Fibroblast of mammary gland (primary cell): ENCODE measurements at regions not wholly inside any gene's neighbourhood (a gene's known extent, or its start where the extent isn't known, plus 50 kb on each side); places are given as distances from the start of the nearest gene placed in this dataset.

Source experiments
- DNase-seq: peaks from one replicate; pipeline ENCODE4 v3.0.0-alpha.2; 2010; ENCODE audit warnings: low read depth
- H3K4me3 ChIP-seq: 2 replicates; pipeline ENCODE4 v1.5.1; 2011; ENCODE audit warnings: low read depth, mild to moderate bottlenecking, low read length, moderate library complexity; ENCODE audit not compliant: control insufficient read depth
- TF ChIP-seq, protein P1 (sequence below): conservative IDR thresholded peaks from 2 replicates; pipeline ENCODE4 v1.5.1; 2011; ENCODE audit warnings: low read depth, low read length, inconsistent platforms; ENCODE audit not compliant: control insufficient read depth, insufficient read depth

GRCh38 chr3:72427624-72428023 lies 420.6 kb downstream of the SHQ1 start:
- DNase-seq: no peak
- TF ChIP-seq, protein P1, sequence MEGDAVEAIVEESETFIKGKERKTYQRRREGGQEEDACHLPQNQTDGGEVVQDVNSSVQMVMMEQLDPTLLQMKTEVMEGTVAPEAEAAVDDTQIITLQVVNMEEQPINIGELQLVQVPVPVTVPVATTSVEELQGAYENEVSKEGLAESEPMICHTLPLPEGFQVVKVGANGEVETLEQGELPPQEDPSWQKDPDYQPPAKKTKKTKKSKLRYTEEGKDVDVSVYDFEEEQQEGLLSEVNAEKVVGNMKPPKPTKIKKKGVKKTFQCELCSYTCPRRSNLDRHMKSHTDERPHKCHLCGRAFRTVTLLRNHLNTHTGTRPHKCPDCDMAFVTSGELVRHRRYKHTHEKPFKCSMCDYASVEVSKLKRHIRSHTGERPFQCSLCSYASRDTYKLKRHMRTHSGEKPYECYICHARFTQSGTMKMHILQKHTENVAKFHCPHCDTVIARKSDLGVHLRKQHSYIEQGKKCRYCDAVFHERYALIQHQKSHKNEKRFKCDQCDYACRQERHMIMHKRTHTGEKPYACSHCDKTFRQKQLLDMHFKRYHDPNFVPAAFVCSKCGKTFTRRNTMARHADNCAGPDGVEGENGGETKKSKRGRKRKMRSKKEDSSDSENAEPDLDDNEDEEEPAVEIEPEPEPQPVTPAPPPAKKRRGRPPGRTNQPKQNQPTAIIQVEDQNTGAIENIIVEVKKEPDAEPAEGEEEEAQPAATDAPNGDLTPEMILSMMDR: no peak
- no peak overlapping the region for H3K4me3 ChIP-seq

DNA sequence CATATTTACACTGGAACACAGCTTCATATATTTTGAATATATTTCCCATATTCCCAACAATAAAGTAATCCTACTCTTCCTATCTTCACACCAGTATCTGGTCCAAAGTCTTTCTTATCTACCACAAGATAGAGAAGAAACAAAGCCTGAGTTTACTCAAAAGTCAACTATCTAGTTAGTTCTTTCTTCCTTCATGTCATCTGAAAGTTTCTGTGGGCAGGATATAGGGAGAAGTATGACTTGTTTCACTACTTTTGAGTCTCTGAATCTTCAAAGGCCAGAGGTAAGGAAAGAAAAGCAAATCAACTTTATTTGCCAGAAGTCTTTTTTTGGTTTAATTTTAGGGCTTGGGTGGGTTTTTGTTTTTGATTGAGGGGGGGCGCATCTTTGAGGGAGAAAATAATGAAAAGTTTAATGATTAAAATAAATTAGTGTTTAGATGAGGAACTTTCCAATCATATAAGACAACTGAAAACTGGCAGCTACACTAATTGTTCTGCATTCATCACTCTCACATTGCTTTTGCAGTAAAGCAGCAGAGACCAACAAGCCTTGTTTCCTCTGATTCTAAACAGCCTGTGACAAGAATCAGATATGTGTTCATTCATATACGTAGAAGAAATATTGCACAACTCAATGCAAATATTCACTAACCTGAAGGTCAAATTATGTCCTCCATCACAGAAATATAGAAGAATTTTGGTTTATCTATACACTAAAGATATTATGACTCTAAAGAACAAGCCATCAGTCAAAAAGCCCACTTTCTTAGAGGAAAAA lies 421.4 kb downstream of the SHQ1 start:
- TF ChIP-seq, protein P1: no peak
- DNase-seq: no peak

GRCh38 chr3:72423643-72424042 lies 424.6 kb downstream of the SHQ1 start:
- no peak for DNase-seq
- TF ChIP-seq, protein P1: no peak
- no peak overlapping the region for H3K4me3 ChIP-seq

More for the DNA sequence above, 421.4 kb downstream of the SHQ1 start:
- no peak overlapping the region for H3K4me3 ChIP-seq

DNA sequence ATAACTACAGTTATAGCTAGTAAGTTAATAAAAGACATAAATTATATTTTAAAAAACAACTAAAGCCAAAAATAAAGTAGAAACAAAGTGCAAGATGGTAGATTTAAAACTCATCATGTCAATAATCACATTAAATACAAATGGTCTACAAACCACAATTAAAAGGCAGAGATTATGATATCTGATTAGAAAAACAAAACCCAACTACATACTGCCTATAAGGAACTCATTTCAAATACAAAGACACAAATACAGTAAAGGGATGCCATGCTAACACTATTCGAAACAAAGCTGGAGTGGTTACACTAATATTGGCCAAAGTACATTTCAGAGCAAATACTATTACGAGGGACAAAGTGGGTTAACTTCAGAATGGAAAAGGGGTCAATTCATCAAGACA lies 426.5 kb downstream of the SHQ1 start:
- TF ChIP-seq, protein P1: no peak
- H3K4me3 ChIP-seq: no peak overlapping the region
- no peak for DNase-seq

DNA sequence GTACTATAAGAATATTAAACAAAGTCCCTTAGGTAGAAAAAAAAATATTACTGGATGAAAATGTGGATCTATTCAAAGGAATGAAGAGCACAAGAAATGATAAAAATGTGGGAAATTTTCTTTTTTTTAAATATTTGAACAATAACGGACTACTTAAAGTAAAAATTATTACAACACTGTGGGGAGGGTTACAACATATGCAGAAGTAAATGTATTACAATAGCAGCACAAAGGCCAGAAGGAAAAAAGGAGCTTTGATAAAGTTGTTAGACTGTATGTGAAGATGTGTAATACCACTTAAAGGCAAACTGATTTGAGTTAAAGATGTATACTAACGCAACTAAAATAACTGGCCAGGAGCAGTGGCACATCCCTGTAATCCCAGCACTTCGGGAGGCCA lies 427.1 kb downstream of the SHQ1 start:
- TF ChIP-seq, protein P1: no peak
- H3K4me3 ChIP-seq: no peak overlapping the region
- DNase-seq: no peak

- TF ChIP-seq, protein P1: no peak
- no peak overlapping the region for H3K4me3 ChIP-seq
- DNase-seq: no peak
Measured at GRCh38 chr3:72418856-72419255, 429.4 kb downstream of the SHQ1 start.
